ENCODE measurements at regions not wholly inside any gene's neighbourhood (a gene's known extent, or its start where the extent isn't known, plus 50 kb on each side); places are given as distances from the start of the nearest gene placed in this dataset.

- DNase-seq, result peak; percentile 23 to 49
- no peak overlapping the region for H3K27ac ChIP-seq
- H3K9me3 ChIP-seq, result no peaks in the 10 kb centered on the region
- no peak overlapping the region for H3K4me3 ChIP-seq
- intact Hi-C loops (cut with DNase I), result no loop called here
- 60 to 66% (median 60%) methylated on average over 5 of the region's 5 CpGs for WGBS, 3 donors
- H3K4me1 ChIP-seq, result no peaks in the 10 kb centered on the region
- H3K27me3 ChIP-seq (ENCODE audit: insufficient read depth in 3 of 3, low read length in 2 of 3), result no peaks in the 10 kb centered on the region
- no peaks in the 10 kb centered on the region for H3K36me3 ChIP-seq (ENCODE audit: insufficient read depth in 1 of 2, low read depth in 1 of 2)
- peak in 1 of 4 donors; percentile 21 for ATAC-seq
- no peak for TF ChIP-seq CTCF (IDR thresholded peaks at IDR 0.05)
These were observed 916.6 kb downstream of the DIAPH3 start for GRCh38 chr13:59247171-59247570.

GRCh38 chr13:59250336-59251189 lies 913.2 kb downstream of the DIAPH3 start:
- no peak for TF ChIP-seq CTCF (IDR thresholded peaks at IDR 0.05)
- Histone ChIP-seq H3K4me1 (no peaks in the 10 kb centered on the region), H3K4me3 (no peak overlapping the region), H3K27ac (no peak overlapping the region), H3K9me3 (no peaks in the 10 kb centered on the region), H3K27me3 (ENCODE audit: insufficient read depth in 3 of 3, low read length in 2 of 3) (no peaks in the 10 kb centered on the region), H3K36me3 (ENCODE audit: insufficient read depth in 1 of 2, low read depth in 1 of 2) (no peaks in the 10 kb centered on the region)
- ATAC-seq, result no peak
- intact Hi-C loops (cut with DNase I), result no loop called here
- 42 to 59% (median 48%) methylated on average over 5 of the region's 5 CpGs for WGBS, 3 donors
- DNase-seq, result no peak

- Histone ChIP-seq H3K4me1 (no peaks in the 10 kb centered on the region), H3K36me3 (ENCODE audit: insufficient read depth in 1 of 2, low read depth in 1 of 2) (no peaks in the 10 kb centered on the region), H3K27me3 (ENCODE audit: insufficient read depth in 3 of 3, low read length in 2 of 3) (no peaks in the 10 kb centered on the region), H3K27ac (no peak overlapping the region), H3K4me3 (no peak overlapping the region), H3K9me3 (no peaks in the 10 kb centered on the region)
- no peak for TF ChIP-seq CTCF (IDR thresholded peaks at IDR 0.05)
- DNase-seq (no peak), ATAC-seq (no peak)
- 89 to 91% (median 89%) methylated on average over 9 of the region's 9 CpGs for WGBS, 3 donors
- intact Hi-C loops (cut with DNase I), result no loop called here
These were observed 904.3 kb downstream of the DIAPH3 start for GRCh38 chr13:59259165-59260000.

- 48 to 61% (median 54%) methylated on average over 4 of the region's 4 CpGs for WGBS, 3 donors
These were observed 901.7 kb downstream of the DIAPH3 start for GRCh38 chr13:59261928-59262488.

More at GRCh38 chr13:59261928-59262488, 901.7 kb downstream of the DIAPH3 start:
- no peak overlapping the region for H3K27ac ChIP-seq
- intact Hi-C loops (cut with DNase I), result no loop called here
- DNase-seq, result no peak
- H3K9me3 ChIP-seq, result no peaks in the 10 kb centered on the region
- no peak overlapping the region for H3K4me3 ChIP-seq
- ATAC-seq, result no peak
- no peaks in the 10 kb centered on the region for H3K4me1 ChIP-seq
- no peaks in the 10 kb centered on the region for H3K27me3 ChIP-seq (ENCODE audit: insufficient read depth in 3 of 3, low read length in 2 of 3)
- TF ChIP-seq CTCF (IDR thresholded peaks at IDR 0.05), result peak; percentile 9
- H3K36me3 ChIP-seq (ENCODE audit: insufficient read depth in 1 of 2, low read depth in 1 of 2), result no peaks in the 10 kb centered on the region

Data from psoas muscle (tissue), 7 donors.